ENCODE measurements at regions not wholly inside any gene's neighbourhood (a gene's known extent, or its start where the extent isn't known, plus 50 kb on each side); places are given as distances from the start of the nearest gene placed in this dataset.

- no peak for DNase-seq
- Histone ChIP-seq H3K27ac (no peak overlapping the region), H3K9me3 (ENCODE audit: severe bottlenecking) (no peaks in the 10 kb centered on the region), H3K36me3 (no peaks in the 10 kb centered on the region; the same call in 1 of the 2 replicates), H3K4me3 (ENCODE audit: low read depth, low read length) (no peak overlapping the region), H3K27me3 (ENCODE audit: insufficient read depth, low read depth, severe bottlenecking) (no peaks in the 10 kb centered on the region)
- TF ChIP-seq CTCF (IDR thresholded peaks at IDR 0.05; ENCODE audit: low read depth, low read length) = no peak
Observed at GRCh38 chr15:62599791-62600777, 435.0 kb upstream of the C2CD4B start.

- Histone ChIP-seq H3K27ac (no peak overlapping the region), H3K9me3 (ENCODE audit: severe bottlenecking) (no peaks in the 10 kb centered on the region), H3K4me3 (ENCODE audit: low read depth, low read length) (no peak overlapping the region), H3K36me3 (no peaks in the 10 kb centered on the region), H3K27me3 (ENCODE audit: insufficient read depth, low read depth, severe bottlenecking) (no peaks in the 10 kb centered on the region)
- no peak for DNase-seq
- no peak for TF ChIP-seq CTCF (IDR thresholded peaks at IDR 0.05; ENCODE audit: low read depth, low read length)
Observed at GRCh38 chr15:62601777-62602545, 436.9 kb upstream of the C2CD4B start.

- Histone ChIP-seq H3K4me3 (ENCODE audit: low read depth, low read length) (no peak overlapping the region), H3K27ac (no peak overlapping the region), H3K9me3 (ENCODE audit: severe bottlenecking) (no peaks in the 10 kb centered on the region), H3K27me3 (ENCODE audit: insufficient read depth, low read depth, severe bottlenecking) (no peaks in the 10 kb centered on the region), H3K36me3 (no peaks in the 10 kb centered on the region)
- DNase-seq = no peak
- TF ChIP-seq CTCF (IDR thresholded peaks at IDR 0.05; ENCODE audit: low read depth, low read length) = no peak
Observed at GRCh38 chr15:62603742-62604141, 438.7 kb upstream of the C2CD4B start.

- no peaks in the 10 kb centered on the region for H3K27me3 ChIP-seq (ENCODE audit: insufficient read depth, low read depth, severe bottlenecking)
- no peak for DNase-seq
- H3K9me3 ChIP-seq (ENCODE audit: severe bottlenecking) = no peaks in the 10 kb centered on the region
- H3K36me3 ChIP-seq = no peaks in the 10 kb centered on the region
- H3K4me3 ChIP-seq (ENCODE audit: low read depth, low read length) = no peak overlapping the region
- no peak overlapping the region for H3K27ac ChIP-seq
- TF ChIP-seq CTCF (IDR thresholded peaks at IDR 0.05; ENCODE audit: low read depth, low read length) = no peak
Observed at GRCh38 chr15:62605282-62605681, 437.3 kb upstream of the TPM1 start.

- Histone ChIP-seq H3K36me3 (no peaks in the 10 kb centered on the region), H3K27ac (no peak overlapping the region), H3K9me3 (ENCODE audit: severe bottlenecking) (no peaks in the 10 kb centered on the region), H3K27me3 (ENCODE audit: insufficient read depth, low read depth, severe bottlenecking) (no peaks in the 10 kb centered on the region), H3K4me3 (ENCODE audit: low read depth, low read length) (no peak overlapping the region)
- no peak for TF ChIP-seq CTCF (IDR thresholded peaks at IDR 0.05; ENCODE audit: low read depth, low read length)
- no peak for DNase-seq
Observed at GRCh38 chr15:62606376-62607113, 436.0 kb upstream of the TPM1 start.

All from WERI-Rb-1 (cell line).